ENCODE measurements at regions not wholly inside any gene's neighbourhood (a gene's known extent, or its start where the extent isn't known, plus 50 kb on each side); places are given as distances from the start of the nearest gene placed in this dataset.
"Not testable (repeated sequence)": the region's sequence is repeated elsewhere in the genome, so short reads cannot be mapped to it uniquely, and the experiment has no call there.

- Histone ChIP-seq H3K9me3 (ENCODE audit: control extremely low read depth in 1 of 5, control insufficient read depth in 4 of 5, insufficient read depth in 2 of 5, low read depth in 1 of 5, low read length in 4 of 5) (no peaks in the 10 kb centered on the region), H3K4me3 (ENCODE audit: control insufficient read depth in 1 of 7, extremely low read depth in 1 of 7, insufficient read depth in 4 of 7, low read depth in 2 of 7, low read length in 6 of 7) (no peak overlapping the region), H3K36me3 (ENCODE audit: control insufficient read depth in 4 of 4, insufficient read depth in 4 of 4, low read length in 3 of 4) (no peaks in the 10 kb centered on the region), H3K27me3 (replicated peaks in 2 of 5; ENCODE audit: control insufficient read depth in 4 of 5, insufficient read depth in 5 of 5, low read length in 4 of 5) (no peaks in the 10 kb centered on the region), H3K4me1 (ENCODE audit: control extremely low read depth in 1 of 4, control insufficient read depth in 4 of 4, insufficient read depth in 4 of 4, low read length in 3 of 4) (no peaks in the 10 kb centered on the region), H3K27ac (ENCODE audit: insufficient read depth in 1 of 2, low read depth in 1 of 2, low read length in 2 of 2, poor library complexity in 1 of 2, severe bottlenecking in 2 of 2) (no peak overlapping the region)
- no peak for DNase-seq
- no CpG with 5 or more reads among the region's 3 CpGs for WGBS (ENCODE audit: insufficient coverage)
- ChIA-PET POLR2A (no interaction called here), CTCF (interaction anchor here (1.5 kb wide), 1 partner anchor 39 kb away, joined by 4 read pairs; no protein-coding TSS in a partner anchor)
These were observed 135.7 kb downstream of the RPS4Y2 start for GRCh38 chrY:20891440-20892160.

- DNase-seq, result peak in 1 of 3 donors; percentile 0
- H3K9me3 ChIP-seq (ENCODE audit: control extremely low read depth in 1 of 5, control insufficient read depth in 4 of 5, insufficient read depth in 2 of 5, low read depth in 1 of 5, low read length in 4 of 5); H3K27me3 ChIP-seq (replicated peaks in 2 of 5; ENCODE audit: control insufficient read depth in 4 of 5, insufficient read depth in 5 of 5, low read length in 4 of 5); H3K4me3 ChIP-seq (ENCODE audit: control insufficient read depth in 1 of 7, extremely low read depth in 1 of 7, insufficient read depth in 4 of 7, low read depth in 2 of 7, low read length in 6 of 7); CTCF ChIA-PET; H3K36me3 ChIP-seq (ENCODE audit: control insufficient read depth in 4 of 4, insufficient read depth in 4 of 4, low read length in 3 of 4); H3K4me1 ChIP-seq (ENCODE audit: control extremely low read depth in 1 of 4, control insufficient read depth in 4 of 4, insufficient read depth in 4 of 4, low read length in 3 of 4); POLR2A ChIA-PET; H3K27ac ChIP-seq (ENCODE audit: insufficient read depth in 1 of 2, low read depth in 1 of 2, low read length in 2 of 2, poor library complexity in 1 of 2, severe bottlenecking in 2 of 2): not testable (repeated sequence)
- WGBS (ENCODE audit: insufficient coverage), result no CpG with 5 or more reads among the region's 4 CpGs
These were observed 169.6 kb downstream of the RPS4Y2 start for GRCh38 chrY:20925350-20926091.

GRCh38 chrY:20929691-20930342 lies 173.9 kb downstream of the RPS4Y2 start:
- DNase-seq, result no peak
- no peak overlapping the region for H3K27ac ChIP-seq (ENCODE audit: insufficient read depth in 1 of 2, low read depth in 1 of 2, low read length in 2 of 2, poor library complexity in 1 of 2, severe bottlenecking in 2 of 2)
- peaks cover 0 to 6% (median 0%) of the 10 kb centered on the region in 5 experiments for H3K9me3 ChIP-seq (ENCODE audit: control extremely low read depth in 1 of 5, control insufficient read depth in 4 of 5, insufficient read depth in 2 of 5, low read depth in 1 of 5, low read length in 4 of 5)
- no peaks in the 10 kb centered on the region for H3K4me1 ChIP-seq (ENCODE audit: control extremely low read depth in 1 of 4, control insufficient read depth in 4 of 4, insufficient read depth in 4 of 4, low read length in 3 of 4)
- CTCF ChIA-PET, result interaction anchor here (0.9 kb wide), 1 partner anchor 38 kb away, joined by 4 read pairs; no protein-coding TSS in a partner anchor
- H3K36me3 ChIP-seq (ENCODE audit: control insufficient read depth in 4 of 4, insufficient read depth in 4 of 4, low read length in 3 of 4), result no peaks in the 10 kb centered on the region
- no CpG with 5 or more reads among the region's 6 CpGs for WGBS (ENCODE audit: insufficient coverage)
- H3K27me3 ChIP-seq (replicated peaks in 2 of 5; ENCODE audit: control insufficient read depth in 4 of 5, insufficient read depth in 5 of 5, low read length in 4 of 5), result no peaks in the 10 kb centered on the region
- POLR2A ChIA-PET, result no interaction called here
- no peak overlapping the region for H3K4me3 ChIP-seq (ENCODE audit: control insufficient read depth in 1 of 7, extremely low read depth in 1 of 7, insufficient read depth in 4 of 7, low read depth in 2 of 7, low read length in 6 of 7)

GRCh38 chrY:20936709-20937251 lies 180.9 kb downstream of the RPS4Y2 start:
- H3K4me1 ChIP-seq (ENCODE audit: control extremely low read depth in 1 of 4, control insufficient read depth in 4 of 4, insufficient read depth in 4 of 4, low read length in 3 of 4); POLR2A ChIA-PET; CTCF ChIA-PET; H3K9me3 ChIP-seq (ENCODE audit: control extremely low read depth in 1 of 5, control insufficient read depth in 4 of 5, insufficient read depth in 2 of 5, low read depth in 1 of 5, low read length in 4 of 5); H3K27me3 ChIP-seq (replicated peaks in 2 of 5; ENCODE audit: control insufficient read depth in 4 of 5, insufficient read depth in 5 of 5, low read length in 4 of 5); DNase-seq; H3K36me3 ChIP-seq (ENCODE audit: control insufficient read depth in 4 of 4, insufficient read depth in 4 of 4, low read length in 3 of 4); H3K27ac ChIP-seq (ENCODE audit: insufficient read depth in 1 of 2, low read depth in 1 of 2, low read length in 2 of 2, poor library complexity in 1 of 2, severe bottlenecking in 2 of 2); H3K4me3 ChIP-seq (ENCODE audit: control insufficient read depth in 1 of 7, extremely low read depth in 1 of 7, insufficient read depth in 4 of 7, low read depth in 2 of 7, low read length in 6 of 7): not testable (repeated sequence)
- no CpG with 5 or more reads among the region's 7 CpGs for WGBS (ENCODE audit: insufficient coverage)

GRCh38 chrY:20961512-20961911 lies 205.6 kb downstream of the RPS4Y2 start:
- no peaks in the 10 kb centered on the region for H3K27me3 ChIP-seq (replicated peaks in 2 of 5; ENCODE audit: control insufficient read depth in 4 of 5, insufficient read depth in 5 of 5, low read length in 4 of 5)
- ChIA-PET POLR2A (no interaction called here), CTCF (no interaction called here)
- no CpG with 5 or more reads among the region's 2 CpGs for WGBS (ENCODE audit: insufficient coverage)
- no peaks in the 10 kb centered on the region for H3K36me3 ChIP-seq (ENCODE audit: control insufficient read depth in 4 of 4, insufficient read depth in 4 of 4, low read length in 3 of 4)
- H3K4me1 ChIP-seq (ENCODE audit: control extremely low read depth in 1 of 4, control insufficient read depth in 4 of 4, insufficient read depth in 4 of 4, low read length in 3 of 4), result peaks cover 0 to 12% (median 0%) of the 10 kb centered on the region in 4 experiments
- H3K27ac ChIP-seq (ENCODE audit: insufficient read depth in 1 of 2, low read depth in 1 of 2, low read length in 2 of 2, poor library complexity in 1 of 2, severe bottlenecking in 2 of 2), result no peak overlapping the region
- H3K4me3 ChIP-seq (ENCODE audit: control insufficient read depth in 1 of 7, extremely low read depth in 1 of 7, insufficient read depth in 4 of 7, low read depth in 2 of 7, low read length in 6 of 7), result no peak overlapping the region
- no peak for DNase-seq
- H3K9me3 ChIP-seq (ENCODE audit: control extremely low read depth in 1 of 5, control insufficient read depth in 4 of 5, insufficient read depth in 2 of 5, low read depth in 1 of 5, low read length in 4 of 5), result peaks cover 0 to 2% (median 0%) of the 10 kb centered on the region in 5 experiments

- CTCF ChIA-PET, result interaction anchor here (0.9 to 1.4 kb wide), 2 partner anchors 8 to 295 kb away, joined by 3 to 5 read pairs; no protein-coding TSS in a partner anchor
- no peak overlapping the region for H3K27ac ChIP-seq (ENCODE audit: insufficient read depth in 1 of 2, low read depth in 1 of 2, low read length in 2 of 2, poor library complexity in 1 of 2, severe bottlenecking in 2 of 2)
- peaks cover 0 to 3% (median 0%) of the 10 kb centered on the region in 5 experiments for H3K9me3 ChIP-seq (ENCODE audit: control extremely low read depth in 1 of 5, control insufficient read depth in 4 of 5, insufficient read depth in 2 of 5, low read depth in 1 of 5, low read length in 4 of 5)
- no peaks in the 10 kb centered on the region for H3K36me3 ChIP-seq (ENCODE audit: control insufficient read depth in 4 of 4, insufficient read depth in 4 of 4, low read length in 3 of 4)
- H3K4me3 ChIP-seq (ENCODE audit: control insufficient read depth in 1 of 7, extremely low read depth in 1 of 7, insufficient read depth in 4 of 7, low read depth in 2 of 7, low read length in 6 of 7), result no peak overlapping the region
- no peaks in the 10 kb centered on the region for H3K27me3 ChIP-seq (replicated peaks in 2 of 5; ENCODE audit: control insufficient read depth in 4 of 5, insufficient read depth in 5 of 5, low read length in 4 of 5)
- H3K4me1 ChIP-seq (ENCODE audit: control extremely low read depth in 1 of 4, control insufficient read depth in 4 of 4, insufficient read depth in 4 of 4, low read length in 3 of 4), result no peaks in the 10 kb centered on the region
- POLR2A ChIA-PET, result no interaction called here
- DNase-seq, result no peak
These were observed 211.9 kb downstream of the RPS4Y2 start for GRCh38 chrY:20967828-20968227.

Data from common myeloid progenitor, CD34-positive (primary cell).